Progenitor cell of endocrine pancreas (in vitro differentiated cells): ENCODE measurements at regions not wholly inside any gene's neighbourhood (a gene's known extent, or its start where the extent isn't known, plus 50 kb on each side); places are given as distances from the start of the nearest gene placed in this dataset.

Experiments
- DNase-seq: peaks from one replicate; pipeline ENCODE4 v3.0.0; 2021; ENCODE audit warnings: low spot score; ENCODE audit not compliant: unreplicated experiment
- H3K27ac Mint-ChIP-seq: 2 replicates; pipeline ENCODE4 v1.8.0; 2021; ENCODE audit warnings: mild to moderate bottlenecking, moderate library complexity, mixed read lengths
- H3K27me3 Mint-ChIP-seq: 2 replicates; pipeline ENCODE4 v1.8.0; 2021; ENCODE audit warnings: mixed read lengths
- H3K36me3 Mint-ChIP-seq: 2 replicates; pipeline ENCODE4 v1.8.0; 2022; ENCODE audit warnings: mixed read lengths; ENCODE audit not compliant: insufficient read depth
- H3K4me1 Mint-ChIP-seq: 2 replicates; pipeline ENCODE4 v1.8.0; 2021; ENCODE audit warnings: low read depth, mixed read lengths
- H3K4me3 Mint-ChIP-seq: 2 replicates; pipeline ENCODE4 v1.8.0; 2021; ENCODE audit warnings: low read depth, mild to moderate bottlenecking, moderate library complexity, mixed read lengths
- H3K9me3 Mint-ChIP-seq: 2 replicates; pipeline ENCODE4 v1.8.0; 2021; ENCODE audit warnings: low read depth, mixed read lengths
- TF ChIP-seq, protein P1 (sequence below): fragments of 200-600 bp; sonication (generic); IDR thresholded peaks from one replicate; pipeline ENCODE4 v1.5.0; 2021; ENCODE audit warnings: antibody characterized with exemption, mild to moderate bottlenecking; ENCODE audit not compliant: unreplicated experiment

DNA sequence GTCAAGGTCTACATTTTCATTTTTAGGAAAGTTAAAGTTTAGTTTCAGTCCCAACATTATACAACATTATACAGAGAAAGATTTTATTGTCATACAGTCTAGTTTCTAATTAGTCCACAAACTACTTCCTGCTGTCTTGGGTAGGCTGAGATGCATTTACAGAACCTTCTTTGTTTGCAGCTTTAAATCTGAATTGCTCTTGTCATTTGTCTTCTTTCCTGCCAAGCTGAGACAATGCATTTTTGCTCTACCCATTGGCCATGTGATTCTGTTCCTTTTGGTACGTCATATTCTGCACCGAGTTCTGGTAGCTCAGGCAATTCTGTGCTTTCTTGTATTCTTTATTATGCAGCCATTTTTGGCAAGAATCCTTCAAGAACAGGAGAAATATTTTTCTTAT, 228.5 kb downstream of the ATP23 start:
- Mint-ChIP-seq H3K9me3 (no peaks in the 10 kb centered on the region), H3K27ac (no peak overlapping the region), H3K4me3 (no peak overlapping the region), H3K4me1 (peaks cover 6% of the 10 kb centered on the region), H3K36me3 (no peaks in the 10 kb centered on the region), H3K27me3 (no peaks in the 10 kb centered on the region)
- DNase-seq = no peak
- TF ChIP-seq, protein P1, sequence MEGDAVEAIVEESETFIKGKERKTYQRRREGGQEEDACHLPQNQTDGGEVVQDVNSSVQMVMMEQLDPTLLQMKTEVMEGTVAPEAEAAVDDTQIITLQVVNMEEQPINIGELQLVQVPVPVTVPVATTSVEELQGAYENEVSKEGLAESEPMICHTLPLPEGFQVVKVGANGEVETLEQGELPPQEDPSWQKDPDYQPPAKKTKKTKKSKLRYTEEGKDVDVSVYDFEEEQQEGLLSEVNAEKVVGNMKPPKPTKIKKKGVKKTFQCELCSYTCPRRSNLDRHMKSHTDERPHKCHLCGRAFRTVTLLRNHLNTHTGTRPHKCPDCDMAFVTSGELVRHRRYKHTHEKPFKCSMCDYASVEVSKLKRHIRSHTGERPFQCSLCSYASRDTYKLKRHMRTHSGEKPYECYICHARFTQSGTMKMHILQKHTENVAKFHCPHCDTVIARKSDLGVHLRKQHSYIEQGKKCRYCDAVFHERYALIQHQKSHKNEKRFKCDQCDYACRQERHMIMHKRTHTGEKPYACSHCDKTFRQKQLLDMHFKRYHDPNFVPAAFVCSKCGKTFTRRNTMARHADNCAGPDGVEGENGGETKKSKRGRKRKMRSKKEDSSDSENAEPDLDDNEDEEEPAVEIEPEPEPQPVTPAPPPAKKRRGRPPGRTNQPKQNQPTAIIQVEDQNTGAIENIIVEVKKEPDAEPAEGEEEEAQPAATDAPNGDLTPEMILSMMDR = no peak

DNA sequence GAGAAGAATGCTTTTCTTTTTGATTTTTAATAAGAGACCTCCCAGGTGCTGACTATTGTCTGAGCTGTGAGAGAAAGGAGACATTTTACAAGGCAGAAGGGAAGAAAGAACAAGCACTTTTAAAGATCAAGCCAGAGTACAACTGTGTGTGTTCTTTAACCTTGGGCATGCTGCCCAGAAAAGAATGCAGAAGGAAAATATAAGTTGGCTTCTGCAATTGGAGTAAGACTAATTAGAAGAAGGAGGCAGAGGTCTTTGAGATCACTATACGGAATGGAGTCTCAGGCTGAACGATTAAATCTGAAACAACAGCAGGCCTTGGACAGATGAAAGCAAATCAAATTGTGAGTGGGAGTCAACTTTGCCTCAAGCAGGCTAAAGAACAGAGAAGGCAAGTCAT, 230.5 kb downstream of the ATP23 start:
- H3K27me3 Mint-ChIP-seq = peaks cover 7% of the 10 kb centered on the region
- TF ChIP-seq, protein P1 = no peak

DNA sequence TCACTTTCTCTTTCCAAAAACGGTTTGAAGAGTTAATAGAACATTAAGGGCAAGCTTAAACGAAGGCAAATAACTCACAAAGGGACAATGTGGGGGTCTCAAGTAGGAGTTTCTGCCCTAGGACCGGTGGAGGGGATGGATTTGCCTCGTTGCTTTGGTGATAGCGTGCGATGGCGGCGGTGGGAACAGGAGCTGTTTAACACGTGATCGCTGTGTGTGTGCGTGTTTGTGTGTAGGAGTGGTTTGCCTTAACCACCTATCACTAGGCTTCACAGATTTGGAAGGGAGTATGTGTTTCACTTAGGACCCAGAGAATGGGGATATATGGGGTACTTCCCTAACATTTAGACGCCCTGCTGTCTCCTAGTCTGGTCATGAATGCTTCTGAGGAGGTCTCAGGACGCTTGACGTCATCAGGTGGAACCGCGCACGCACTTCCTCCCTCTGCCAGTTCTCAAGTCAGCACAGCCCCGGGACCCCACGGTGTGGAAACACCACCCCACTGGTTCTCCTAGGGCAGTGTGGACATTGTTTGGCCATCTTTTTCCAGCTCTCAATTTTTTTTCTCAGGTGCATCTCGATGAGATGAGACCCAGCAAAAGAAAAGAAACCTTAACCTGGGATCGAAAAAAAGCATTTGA, 231.2 kb downstream of the ATP23 start:
- Mint-ChIP-seq H3K4me3 (no peak overlapping the region), H3K27ac (no peak overlapping the region), H3K9me3 (no peaks in the 10 kb centered on the region), H3K36me3 (no peaks in the 10 kb centered on the region), H3K27me3 (peaks cover 8% of the 10 kb centered on the region), H3K4me1 (peaks cover 2% of the 10 kb centered on the region)
- no peak for DNase-seq
- TF ChIP-seq, protein P1 = no peak

More for the DNA sequence above, 230.5 kb downstream of the ATP23 start:
- Mint-ChIP-seq H3K9me3 (no peaks in the 10 kb centered on the region), H3K4me1 (peaks cover 2% of the 10 kb centered on the region), H3K36me3 (no peaks in the 10 kb centered on the region), H3K27ac (no peak overlapping the region), H3K4me3 (no peak overlapping the region)
- DNase-seq = no peak

DNA sequence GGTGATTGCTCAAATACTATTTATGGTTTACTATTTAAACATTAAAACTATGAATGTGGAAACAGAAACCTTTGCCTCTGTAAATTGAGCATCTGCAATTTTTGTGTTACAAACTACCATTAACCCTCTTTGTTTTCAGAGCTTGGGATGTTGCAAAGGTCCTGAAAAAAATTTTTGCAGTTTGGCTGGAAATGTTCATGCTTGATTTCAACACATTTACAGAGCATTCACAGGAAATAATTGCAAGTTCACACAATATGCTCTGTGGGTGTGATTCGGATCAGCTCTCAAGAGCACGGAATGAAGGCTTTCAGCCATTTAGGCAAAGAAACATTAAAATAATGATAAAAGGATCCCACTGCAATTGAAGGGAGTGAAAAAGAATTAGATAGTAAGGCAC, 232.9 kb downstream of the ATP23 start:
- Mint-ChIP-seq H3K4me1 (peaks cover 2% of the 10 kb centered on the region), H3K27me3 (peaks cover 8% of the 10 kb centered on the region), H3K9me3 (no peaks in the 10 kb centered on the region), H3K36me3 (no peaks in the 10 kb centered on the region), H3K4me3 (no peak overlapping the region), H3K27ac (no peak overlapping the region)
- no peak for DNase-seq
- TF ChIP-seq, protein P1 = no peak

DNA sequence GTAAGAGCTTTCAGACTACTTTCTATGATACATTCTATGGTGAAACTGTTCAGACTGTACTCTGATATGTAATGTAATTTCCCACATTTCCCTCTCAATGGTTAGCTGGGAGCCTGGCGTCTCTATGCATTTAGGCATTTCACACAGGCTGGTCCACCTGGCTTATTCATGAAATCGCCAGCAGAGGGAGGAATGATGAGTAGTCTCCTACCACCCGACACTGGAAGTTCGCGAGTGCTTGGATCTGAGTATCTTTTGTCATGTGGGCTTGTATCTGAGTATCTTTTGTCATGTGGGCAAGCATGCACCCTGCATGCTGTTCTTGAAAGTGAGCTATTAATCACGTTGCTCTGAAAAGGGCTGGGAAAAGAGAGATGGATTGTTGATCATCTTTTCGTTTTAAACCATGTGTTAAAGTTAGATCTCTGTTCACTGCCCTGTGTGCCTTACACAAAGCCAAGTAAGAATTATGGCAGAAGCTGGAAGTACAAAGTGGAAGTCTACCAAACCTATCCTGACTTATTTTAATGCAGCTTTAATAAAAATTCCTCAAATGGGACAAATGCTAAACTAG, 235.0 kb downstream of the ATP23 start:
- TF ChIP-seq, protein P1 = peak; percentile 64
- Mint-ChIP-seq H3K4me3 (no peak overlapping the region), H3K27ac (no peak overlapping the region), H3K9me3 (no peaks in the 10 kb centered on the region), H3K36me3 (no peaks in the 10 kb centered on the region), H3K4me1 (peaks cover 1% of the 10 kb centered on the region), H3K27me3 (peaks cover 8% of the 10 kb centered on the region)
- peak; percentile 11 for DNase-seq
